ENCODE measurements at regions not wholly inside any gene's neighbourhood (a gene's known extent, or its start where the extent isn't known, plus 50 kb on each side); places are given as distances from the start of the nearest gene placed in this dataset.
"Not testable (repeated sequence)": the region's sequence is repeated elsewhere in the genome, so short reads cannot be mapped to it uniquely, and the experiment has no call there.

- not testable (repeated sequence) for TF ChIP-seq CTCF (optimal IDR thresholded peaks at IDR 0.05 in 1 of 3, IDR thresholded peaks at IDR 0.05 in 1 of 3, conservative IDR thresholded peaks at IDR 0.05 in 1 of 3; ENCODE audit: extremely low read depth in 1 of 3, insufficient read depth in 2 of 3, low read length in 3 of 3); EZH2 (IDR thresholded peaks at IDR 0.05; ENCODE audit: low read length)
Measured at GRCh38 chr3:145054055-145054454, 1082.4 kb downstream of the DIPK2A start.
